ENCODE measurements at regions not wholly inside any gene's neighbourhood (a gene's known extent, or its start where the extent isn't known, plus 50 kb on each side); places are given as distances from the start of the nearest gene placed in this dataset.

DNA sequence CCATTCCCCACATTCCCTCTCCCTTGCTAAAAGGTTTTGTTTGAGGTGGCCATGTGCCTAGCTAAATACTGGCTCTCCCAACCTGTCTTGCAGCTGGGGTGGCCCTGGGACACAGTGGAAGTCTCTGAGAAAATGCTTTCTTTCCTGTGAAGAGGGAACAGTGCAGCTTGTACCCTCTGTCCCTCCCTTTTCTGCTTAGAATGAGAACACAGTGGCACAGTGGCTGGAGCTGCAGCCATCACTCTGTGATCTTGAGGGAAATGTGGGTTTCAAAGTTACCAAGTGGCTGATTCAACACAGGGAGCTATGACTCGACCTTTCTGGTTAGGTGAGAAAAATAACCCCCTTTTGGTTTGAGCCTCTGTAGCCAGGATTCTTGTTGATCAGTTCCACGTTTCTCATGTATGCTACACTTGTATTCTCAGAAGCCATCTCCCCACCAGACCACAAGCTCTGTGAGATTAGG, 62.7 kb upstream of the CARD11 start:
- Histone ChIP-seq H3K9me3 (ENCODE audit: severe bottlenecking) (no peaks in the 10 kb centered on the region), H3K36me3 (no peaks in the 10 kb centered on the region), H3K4me3 (ENCODE audit: low read depth, low read length) (no peak overlapping the region), H3K27ac (no peak overlapping the region), H3K27me3 (ENCODE audit: insufficient read depth, low read depth, severe bottlenecking) (no peaks in the 10 kb centered on the region)
- DNase-seq, result no peak
- TF ChIP-seq, protein P1, sequence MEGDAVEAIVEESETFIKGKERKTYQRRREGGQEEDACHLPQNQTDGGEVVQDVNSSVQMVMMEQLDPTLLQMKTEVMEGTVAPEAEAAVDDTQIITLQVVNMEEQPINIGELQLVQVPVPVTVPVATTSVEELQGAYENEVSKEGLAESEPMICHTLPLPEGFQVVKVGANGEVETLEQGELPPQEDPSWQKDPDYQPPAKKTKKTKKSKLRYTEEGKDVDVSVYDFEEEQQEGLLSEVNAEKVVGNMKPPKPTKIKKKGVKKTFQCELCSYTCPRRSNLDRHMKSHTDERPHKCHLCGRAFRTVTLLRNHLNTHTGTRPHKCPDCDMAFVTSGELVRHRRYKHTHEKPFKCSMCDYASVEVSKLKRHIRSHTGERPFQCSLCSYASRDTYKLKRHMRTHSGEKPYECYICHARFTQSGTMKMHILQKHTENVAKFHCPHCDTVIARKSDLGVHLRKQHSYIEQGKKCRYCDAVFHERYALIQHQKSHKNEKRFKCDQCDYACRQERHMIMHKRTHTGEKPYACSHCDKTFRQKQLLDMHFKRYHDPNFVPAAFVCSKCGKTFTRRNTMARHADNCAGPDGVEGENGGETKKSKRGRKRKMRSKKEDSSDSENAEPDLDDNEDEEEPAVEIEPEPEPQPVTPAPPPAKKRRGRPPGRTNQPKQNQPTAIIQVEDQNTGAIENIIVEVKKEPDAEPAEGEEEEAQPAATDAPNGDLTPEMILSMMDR (IDR thresholded peaks at IDR 0.05; ENCODE audit: low read depth, low read length), result no peak

DNA sequence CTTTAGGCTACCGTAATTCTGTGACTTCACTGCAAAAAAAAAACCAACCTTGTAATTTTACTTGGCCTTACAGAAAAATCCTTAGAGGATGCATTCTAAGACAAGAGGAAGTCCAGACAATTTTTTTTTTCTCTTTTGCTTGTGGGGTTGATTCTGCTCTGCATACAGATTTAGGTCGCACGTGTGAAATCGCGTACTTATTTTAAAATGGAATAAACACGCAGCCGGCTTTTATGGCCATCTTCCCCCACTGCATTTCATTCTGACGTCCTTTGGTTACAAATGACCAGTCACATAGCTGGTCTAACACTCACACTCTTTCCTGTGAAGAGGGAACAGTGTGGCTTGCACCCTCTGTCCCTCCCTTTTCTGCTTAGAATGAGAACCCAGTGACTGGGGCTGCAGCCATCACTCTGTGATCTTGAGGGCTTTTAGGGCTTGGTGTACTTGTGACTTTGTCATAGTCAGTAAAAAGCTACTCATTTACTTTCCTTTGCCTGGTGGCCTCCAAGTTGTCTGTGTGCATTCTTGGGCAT, 63.6 kb upstream of the CARD11 start:
- Histone ChIP-seq H3K9me3 (ENCODE audit: severe bottlenecking) (no peaks in the 10 kb centered on the region), H3K4me3 (ENCODE audit: low read depth, low read length) (no peak overlapping the region), H3K27ac (no peak overlapping the region), H3K27me3 (ENCODE audit: insufficient read depth, low read depth, severe bottlenecking) (peaks cover 4% of the 10 kb centered on the region), H3K36me3 (no peaks in the 10 kb centered on the region)
- no peak for DNase-seq
- TF ChIP-seq, protein P1 (IDR thresholded peaks at IDR 0.05; ENCODE audit: low read depth, low read length), result no peak

DNA sequence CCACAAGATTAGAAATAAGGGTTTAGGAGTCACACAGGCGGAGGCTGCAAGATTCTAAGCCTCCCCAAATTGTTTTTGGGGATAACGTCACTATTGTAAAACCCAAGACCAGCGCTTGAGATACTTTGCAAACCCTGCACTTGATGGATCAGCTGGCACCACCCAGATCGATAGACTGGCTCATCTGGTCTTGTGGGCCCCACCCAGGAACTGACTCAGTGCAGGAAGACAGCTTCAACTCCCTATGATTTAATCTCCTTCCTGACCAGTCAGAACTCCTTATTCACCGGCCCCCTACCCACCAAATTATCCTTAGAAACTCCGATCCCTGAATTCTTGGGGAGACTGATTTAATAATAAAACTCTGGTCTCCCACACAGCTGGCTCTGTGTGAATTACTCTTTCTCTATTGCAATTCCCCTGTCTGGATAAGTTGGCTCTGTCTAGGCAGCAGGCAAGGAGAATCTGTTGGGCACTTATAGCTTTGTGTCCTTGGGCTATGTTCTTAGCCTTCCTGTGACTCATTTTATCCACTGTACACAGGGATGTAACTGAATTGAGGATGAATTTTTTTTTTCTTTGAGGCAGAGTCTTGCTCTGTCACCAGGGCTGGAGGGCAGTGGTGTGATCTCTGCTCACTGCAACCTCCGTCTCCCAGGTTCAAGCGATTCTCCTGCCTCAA, 64.4 kb upstream of the CARD11 start:
- H3K4me3 ChIP-seq (ENCODE audit: low read depth, low read length), result no peak overlapping the region
- H3K9me3 ChIP-seq (ENCODE audit: severe bottlenecking), result no peaks in the 10 kb centered on the region
- no peaks in the 10 kb centered on the region for H3K36me3 ChIP-seq
- TF ChIP-seq, protein P1 (IDR thresholded peaks at IDR 0.05; ENCODE audit: low read depth, low read length), result no peak
- H3K27me3 ChIP-seq (ENCODE audit: insufficient read depth, low read depth, severe bottlenecking), result peaks cover 4% of the 10 kb centered on the region
- H3K27ac ChIP-seq, result no peak overlapping the region
- DNase-seq, result no peak

DNA sequence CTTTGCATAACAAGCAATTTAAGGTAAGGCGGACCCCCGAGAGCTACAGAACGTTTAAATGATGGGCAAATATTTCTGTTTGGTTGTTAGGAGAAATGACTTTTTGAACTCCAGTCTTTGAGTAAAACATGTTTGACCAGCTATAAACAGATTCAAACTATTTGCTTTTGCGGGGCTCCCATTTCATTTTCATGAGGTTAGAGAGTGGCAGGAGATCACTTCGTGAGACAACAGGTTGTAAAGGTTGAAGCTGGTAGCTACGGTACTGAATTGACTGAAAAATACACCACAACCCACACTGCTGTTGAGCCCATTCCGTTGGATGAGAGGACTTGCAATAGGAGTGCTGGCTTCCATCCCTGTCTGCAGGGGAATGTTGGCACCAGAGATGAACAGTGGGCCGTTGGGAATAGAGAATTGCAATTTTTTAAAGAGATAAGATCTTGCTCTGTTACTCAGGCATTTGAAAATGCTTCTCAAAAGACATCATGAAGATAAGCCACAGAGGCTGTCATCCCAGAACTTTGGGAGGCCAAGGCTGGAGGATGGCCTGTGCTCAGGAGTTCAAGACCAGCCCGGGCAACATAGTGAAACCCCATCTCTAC, 65.7 kb upstream of the CARD11 start:
- Histone ChIP-seq H3K4me3 (ENCODE audit: low read depth, low read length) (no peak overlapping the region), H3K27ac (no peak overlapping the region)

DNA sequence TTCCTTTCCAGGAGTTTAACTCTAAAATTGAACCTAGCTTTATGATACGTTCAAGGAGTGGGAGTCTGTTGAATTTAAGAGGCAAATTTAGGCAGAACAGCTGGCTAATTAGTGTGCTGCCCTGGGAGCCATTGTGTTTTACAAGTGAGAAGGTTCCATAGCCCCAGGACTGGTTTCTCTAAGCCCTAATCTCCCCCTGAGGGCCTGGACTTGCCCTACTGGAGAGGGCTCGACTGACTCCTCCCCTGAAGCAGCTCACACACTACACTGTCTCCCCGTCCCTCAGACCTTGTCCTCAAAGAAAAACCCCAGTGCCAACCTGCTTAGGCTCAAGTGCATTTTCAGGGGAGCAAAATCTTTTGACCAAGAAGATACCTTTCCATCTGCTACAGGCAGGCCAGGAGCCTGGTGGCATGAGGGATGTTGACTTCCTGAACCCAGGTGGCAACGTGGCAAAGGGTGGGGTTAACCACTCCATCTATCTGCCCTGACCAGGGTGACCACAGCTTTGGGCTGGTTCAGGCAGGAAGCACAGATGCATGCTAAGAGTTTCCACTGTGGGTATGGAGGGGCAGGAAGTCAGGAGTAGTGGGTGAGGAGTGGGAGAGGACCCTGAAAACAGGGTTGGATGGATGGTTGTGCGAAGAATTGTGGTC, 68.9 kb upstream of the CARD11 start:
- DNase-seq, result no peak
- no peak overlapping the region for H3K27ac ChIP-seq
- TF ChIP-seq, protein P1 (IDR thresholded peaks at IDR 0.05; ENCODE audit: low read depth, low read length), result no peak
- peaks cover 7% of the 10 kb centered on the region for H3K27me3 ChIP-seq (ENCODE audit: insufficient read depth, low read depth, severe bottlenecking)
- H3K36me3 ChIP-seq, result no peaks in the 10 kb centered on the region
- H3K9me3 ChIP-seq (ENCODE audit: severe bottlenecking), result peaks cover 3% of the 10 kb centered on the region
- H3K4me3 ChIP-seq (ENCODE audit: low read depth, low read length), result no peak overlapping the region

More for the DNA sequence above, 65.7 kb upstream of the CARD11 start:
- Histone ChIP-seq H3K9me3 (ENCODE audit: severe bottlenecking) (peaks cover 3% of the 10 kb centered on the region), H3K36me3 (no peaks in the 10 kb centered on the region), H3K27me3 (ENCODE audit: insufficient read depth, low read depth, severe bottlenecking) (peaks cover 4% of the 10 kb centered on the region)
- DNase-seq, result no peak
- TF ChIP-seq, protein P1 (IDR thresholded peaks at IDR 0.05; ENCODE audit: low read depth, low read length), result no peak
